Loucy (cell line): ENCODE measurements at regions not wholly inside any gene's neighbourhood (a gene's known extent, or its start where the extent isn't known, plus 50 kb on each side); places are given as distances from the start of the nearest gene placed in this dataset.

ENCODE experiments used
- CTCF ChIP-seq: fragments of 200-600 bp; sonication (generic); conservative IDR thresholded peaks from 2 replicates; pipeline ENCODE4 v1.5.1; 2014; ENCODE audit warnings: mild to moderate bottlenecking, antibody characterized with exemption, low read length
- EZH2phosphoT487 ChIP-seq: fragments of 200-600 bp; IDR thresholded peaks from 2 replicates; pipeline ENCODE4 v1.6.1; 2018; ENCODE audit warnings: antibody characterized with exemption, mild to moderate bottlenecking, moderate library complexity, borderline replicate concordance

GRCh38 chr7:8357536-8357935 is 75.9 kb upstream of the NXPH1 start:
- no peak for TF ChIP-seq CTCF
- TF ChIP-seq EZH2phosphoT487: no peak
